GM12872 (cell line): ENCODE measurements at regions not wholly inside any gene's neighbourhood (a gene's known extent, or its start where the extent isn't known, plus 50 kb on each side); places are given as distances from the start of the nearest gene placed in this dataset.

Source experiments
- CTCF ChIP-seq: IDR thresholded peaks from 3 replicates; pipeline ENCODE4 v1.5.1; 2011; ENCODE audit warnings: low read depth, mild to moderate bottlenecking, low read length, moderate library complexity; ENCODE audit not compliant: insufficient read depth

GRCh38 chr1:55580845-55581332 is 365.7 kb upstream of the USP24 start:
- TF ChIP-seq CTCF, result no peak

- TF ChIP-seq CTCF, result no peak
Measured at GRCh38 chr1:55579332-55580001, 364.3 kb upstream of the USP24 start.

DNA sequence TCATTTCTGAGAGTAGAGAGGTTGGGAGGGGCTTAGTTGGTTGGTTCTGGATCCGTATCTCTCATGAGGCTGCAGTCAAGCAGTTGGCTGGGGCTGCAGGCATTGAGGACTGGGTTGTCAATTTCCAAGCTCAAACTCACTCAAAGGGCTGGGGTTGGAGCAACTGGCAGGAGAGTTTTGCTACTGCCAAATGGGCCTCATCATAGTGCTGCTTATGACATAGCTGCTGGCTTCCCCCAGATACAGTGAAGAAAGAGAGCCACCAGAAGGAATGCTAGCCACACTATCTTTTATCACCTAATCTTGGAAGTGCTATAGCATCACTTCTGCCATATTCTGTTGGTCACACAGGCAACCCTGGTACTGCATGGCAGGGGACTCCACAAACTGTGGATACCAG is 363.5 kb upstream of the USP24 start:
- no peak for TF ChIP-seq CTCF

GRCh38 chr1:55575571-55576279 is 360.6 kb upstream of the USP24 start:
- no peak for TF ChIP-seq CTCF

DNA sequence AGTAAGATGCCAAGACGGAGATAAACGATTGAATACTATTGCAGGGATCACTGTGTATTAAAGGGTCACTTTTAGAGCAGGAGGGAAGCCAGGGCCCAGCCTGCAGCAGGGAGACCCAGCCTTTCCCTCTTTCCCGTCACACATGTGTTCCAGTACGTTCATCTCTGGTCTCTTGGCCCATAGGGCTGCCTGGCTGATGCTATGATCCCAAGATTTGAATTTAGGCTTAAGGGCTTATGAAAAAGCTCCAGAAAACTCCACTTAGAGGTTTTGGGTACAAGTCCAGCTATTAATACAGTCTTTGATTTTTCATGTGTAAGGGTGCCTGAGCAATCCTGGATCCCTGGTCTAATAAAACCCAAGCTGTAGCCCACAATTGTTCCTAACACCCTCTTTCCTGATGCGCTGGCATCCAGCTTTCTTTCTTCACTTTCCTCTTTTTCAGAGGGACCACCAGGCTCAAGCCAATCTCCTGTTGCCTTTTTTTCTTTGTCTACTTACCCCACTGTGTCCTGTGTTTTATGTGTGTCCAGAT is 359.6 kb upstream of the USP24 start:
- no peak for TF ChIP-seq CTCF

DNA sequence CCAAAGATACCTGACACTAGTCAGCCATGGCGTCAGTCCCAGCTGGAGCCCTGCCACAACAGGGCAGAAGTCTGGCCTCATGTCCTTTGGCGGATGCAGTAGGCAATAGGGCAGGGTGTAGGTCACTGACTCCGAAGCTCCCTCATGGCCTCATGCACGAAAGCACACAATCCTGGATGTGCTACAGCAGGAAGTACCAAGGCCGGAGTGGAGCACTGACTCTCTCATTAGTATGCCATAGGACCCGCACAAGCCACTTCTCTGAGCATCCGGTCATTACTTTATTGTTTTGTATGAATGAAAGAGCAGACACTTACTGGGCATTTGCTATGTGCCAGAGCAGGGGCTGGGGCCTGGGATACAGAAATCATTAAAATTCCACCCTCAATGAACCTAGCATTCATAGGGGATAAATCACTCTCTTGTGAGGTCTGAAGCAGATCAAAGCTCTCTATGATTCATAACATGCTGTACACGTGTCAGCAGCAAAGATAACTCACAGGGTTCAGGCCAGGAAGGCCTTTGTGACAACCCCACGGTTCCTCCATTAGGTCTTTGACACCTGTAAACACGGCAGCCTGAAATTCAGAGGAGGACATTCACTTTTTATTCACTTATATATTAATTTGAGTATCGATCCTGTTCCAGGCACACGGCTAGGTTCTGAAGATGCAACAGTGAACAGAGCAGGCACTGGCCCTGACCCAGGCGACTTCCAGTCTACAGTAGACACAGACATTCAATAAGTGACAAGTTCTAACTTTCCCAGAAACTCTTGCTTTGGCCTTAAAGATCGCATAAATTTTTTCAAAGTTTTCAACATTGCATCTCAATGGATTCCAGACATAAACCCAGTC is 357.9 kb upstream of the USP24 start:
- TF ChIP-seq CTCF, result no peak

GRCh38 chr1:55571767-55572166 is 356.6 kb upstream of the USP24 start:
- no peak for TF ChIP-seq CTCF
